Duodenal mucosa (tissue), 2 donors: ENCODE measurements at regions not wholly inside any gene's neighbourhood (a gene's known extent, or its start where the extent isn't known, plus 50 kb on each side); places are given as distances from the start of the nearest gene placed in this dataset.
"Not testable (repeated sequence)": the region's sequence is repeated elsewhere in the genome, so short reads cannot be mapped to it uniquely, and the experiment has no call there.

Experiments
- H3K27ac ChIP-seq: one replicate; pipeline ENCODE4 v1.7.0; 2013; ENCODE audit warnings: low read depth, low read length
- H3K27me3 ChIP-seq, 2 donors: one replicate each; pipeline ENCODE4 v1.7.0; 2013; ENCODE audit warnings: low read length in 2 of 2, control low read depth in 1 of 2; ENCODE audit not compliant: insufficient read depth in 2 of 2, control insufficient read depth in 1 of 2
- H3K36me3 ChIP-seq, 2 donors: one replicate each; pipeline ENCODE4 v1.7.0; 2013; ENCODE audit warnings: low read length in 2 of 2, control low read depth in 1 of 2; ENCODE audit not compliant: insufficient read depth in 2 of 2, control insufficient read depth in 1 of 2
- H3K4me1 ChIP-seq, 2 donors: one replicate each; pipeline ENCODE4 v1.7.0; 2013; ENCODE audit warnings: low read length in 2 of 2, control low read depth in 1 of 2; ENCODE audit not compliant: insufficient read depth in 2 of 2, control insufficient read depth in 1 of 2
- H3K4me3 ChIP-seq, 2 donors: one replicate each; pipeline ENCODE4 v1.7.0; 2013; ENCODE audit warnings: low read length in 2 of 2, low read depth in 1 of 2
- H3K9ac ChIP-seq, 2 donors: one replicate each; pipeline ENCODE4 v1.7.0; 2013; ENCODE audit warnings: low read length in 2 of 2, low read depth in 1 of 2
- H3K9me3 ChIP-seq, 2 donors: one replicate each; pipeline ENCODE4 v1.7.0; 2013; ENCODE audit warnings: low read length in 2 of 2, control low read depth in 1 of 2; ENCODE audit not compliant: control insufficient read depth in 1 of 2

DNA sequence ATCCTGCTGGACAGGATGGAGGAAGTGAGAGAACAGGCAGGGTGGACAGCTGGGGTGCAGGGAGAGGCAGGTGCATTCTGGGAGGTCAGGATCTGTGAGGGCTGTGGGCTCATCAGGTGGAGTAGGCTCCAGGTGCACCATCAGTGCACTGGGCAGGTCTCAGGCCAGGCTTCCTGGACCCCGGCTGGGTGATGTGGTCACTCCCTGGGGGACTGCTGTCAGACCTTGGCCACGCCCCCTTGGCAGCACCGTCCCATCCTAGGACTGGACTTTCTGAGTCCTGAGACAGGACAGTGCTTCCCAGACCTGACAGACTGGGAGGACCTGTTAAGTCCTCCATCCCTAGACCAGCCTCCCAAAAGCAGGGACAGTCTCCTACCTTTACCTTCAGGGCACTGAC is 626.7 kb upstream of the DEFB115 start:
- Histone ChIP-seq H3K36me3 (no peaks in the 10 kb centered on the region), H3K4me3 (no peak overlapping the region), H3K9ac (no peak overlapping the region), H3K27me3 (no peaks in the 10 kb centered on the region), H3K27ac (no peak overlapping the region), H3K9me3 (peaks cover 0 to 3% of the 10 kb centered on the region in 2 donors), H3K4me1 (no peaks in the 10 kb centered on the region)

DNA sequence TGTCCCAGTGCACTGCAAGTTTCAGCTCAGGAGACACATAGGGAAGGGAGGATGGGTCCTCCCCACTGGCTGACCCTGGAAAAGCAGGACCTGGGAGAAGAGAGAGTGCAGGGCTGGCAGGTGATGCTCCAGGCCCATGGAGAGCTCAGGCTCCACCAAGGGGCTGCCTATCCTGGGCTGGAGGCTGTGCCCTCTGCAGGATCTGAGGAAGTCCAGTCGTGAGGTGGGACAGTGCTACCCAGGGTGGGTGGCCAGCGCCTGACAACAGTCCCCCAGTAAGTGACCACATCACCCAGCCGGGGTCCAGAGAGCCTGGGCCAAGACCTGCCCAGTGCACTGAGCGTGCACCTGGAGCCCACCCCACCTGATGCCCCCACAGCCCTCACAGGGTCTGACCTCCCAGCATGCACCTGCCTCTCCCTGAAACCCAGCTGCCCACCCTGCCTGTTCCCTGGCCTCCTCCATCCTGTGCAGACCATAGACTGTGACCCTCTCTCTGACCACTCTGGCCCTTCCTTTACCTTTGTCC is 626.1 kb upstream of the DEFB115 start:
- H3K27me3 ChIP-seq, H3K36me3 ChIP-seq, H3K9ac ChIP-seq, H3K4me1 ChIP-seq, H3K9me3 ChIP-seq, H3K4me3 ChIP-seq, H3K27ac ChIP-seq: not testable (repeated sequence)

DNA sequence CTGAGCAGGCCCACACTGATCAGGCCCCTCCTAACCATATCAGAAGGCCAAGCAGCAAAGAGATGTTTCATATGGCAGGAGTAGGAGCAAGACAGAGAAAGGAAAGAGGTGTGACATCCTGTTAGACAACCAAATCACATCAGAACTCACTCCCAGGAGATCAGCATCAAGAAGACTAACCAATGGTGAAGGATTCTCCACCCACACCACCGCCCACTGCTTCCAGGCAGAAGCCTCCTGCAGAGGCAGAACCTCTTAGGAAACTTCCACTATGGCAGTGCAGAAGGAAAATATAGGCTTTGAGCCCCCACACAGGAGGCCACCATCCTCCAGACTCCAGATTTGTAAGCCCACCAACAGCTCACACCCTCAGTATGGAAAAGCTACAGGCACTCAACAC is 624.7 kb upstream of the DEFB115 start:
- H3K4me1 ChIP-seq, H3K4me3 ChIP-seq: not testable (repeated sequence)

DNA sequence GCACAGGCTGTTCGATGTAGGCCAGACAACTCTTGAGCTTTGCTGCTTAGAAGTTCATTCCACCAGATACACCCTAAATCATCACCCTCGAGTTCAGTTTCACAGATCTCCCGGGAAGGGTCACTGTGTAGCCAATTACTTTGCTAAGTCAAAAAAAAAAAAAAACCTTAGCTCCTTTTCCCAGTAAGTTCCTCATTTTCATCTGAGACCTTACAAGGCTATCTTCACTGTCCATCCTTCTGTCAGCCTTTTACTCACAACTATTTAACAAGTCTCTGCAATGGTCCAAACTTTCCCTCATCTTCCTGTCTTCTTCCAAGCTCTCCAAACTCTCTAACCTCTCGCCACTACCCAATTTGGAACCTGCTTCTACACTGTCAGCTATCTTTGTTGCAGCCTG is 615.9 kb upstream of the DEFB115 start:
- not testable (repeated sequence) for H3K9me3 ChIP-seq, H3K27ac ChIP-seq, H3K36me3 ChIP-seq, H3K27me3 ChIP-seq, H3K9ac ChIP-seq, H3K4me3 ChIP-seq, H3K4me1 ChIP-seq

More for the DNA sequence above, 624.7 kb upstream of the DEFB115 start:
- not testable (repeated sequence) for H3K9me3 ChIP-seq, H3K36me3 ChIP-seq, H3K27ac ChIP-seq, H3K27me3 ChIP-seq, H3K9ac ChIP-seq

DNA sequence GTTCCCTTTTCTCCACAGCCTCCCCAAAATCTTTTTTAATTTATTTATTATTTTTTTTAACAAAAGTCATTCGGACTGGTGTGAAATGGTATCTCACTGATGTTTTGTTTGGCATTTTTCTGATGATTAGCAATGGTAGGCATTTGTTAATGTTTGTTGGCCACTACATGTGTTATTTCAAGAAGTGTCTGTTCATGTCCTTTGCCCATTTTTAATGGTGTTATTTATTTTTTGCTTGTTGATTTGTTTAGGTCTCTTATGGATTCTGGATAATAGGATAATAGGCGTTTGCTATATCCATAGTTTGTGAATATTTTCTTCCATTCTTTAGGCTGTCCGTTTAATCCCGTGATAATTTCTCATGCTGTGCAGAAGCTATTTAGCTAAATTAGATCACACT is 596.5 kb upstream of the DEFB115 start:
- H3K36me3 ChIP-seq, result not testable (repeated sequence)

DNA sequence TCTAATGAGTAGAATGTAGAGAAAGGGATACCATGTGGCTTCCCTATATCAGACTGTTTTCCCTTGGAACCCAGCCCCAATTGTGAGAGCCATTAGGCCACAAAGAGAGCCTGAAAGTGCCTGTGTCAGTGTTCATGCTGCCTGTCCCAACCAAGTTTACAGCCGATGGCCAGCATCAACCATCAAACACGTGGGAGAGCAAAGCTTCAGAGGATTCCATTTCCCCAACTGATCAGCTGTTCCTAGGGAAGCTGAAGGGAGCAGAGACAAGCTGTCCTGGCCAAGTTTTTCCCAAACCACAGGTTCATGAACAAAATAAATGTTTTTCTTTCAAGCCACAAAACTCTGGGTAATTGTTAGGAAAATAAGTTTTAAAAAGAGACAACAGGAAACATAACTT is 589.0 kb upstream of the DEFB115 start:
- H3K9me3 ChIP-seq, H3K4me1 ChIP-seq, H3K4me3 ChIP-seq, H3K27me3 ChIP-seq, H3K36me3 ChIP-seq, H3K9ac ChIP-seq, H3K27ac ChIP-seq: not testable (repeated sequence)

More for the DNA sequence above, 596.5 kb upstream of the DEFB115 start:
- H3K27me3 ChIP-seq, H3K4me1 ChIP-seq, H3K9ac ChIP-seq, H3K27ac ChIP-seq, H3K4me3 ChIP-seq, H3K9me3 ChIP-seq: not testable (repeated sequence)

DNA sequence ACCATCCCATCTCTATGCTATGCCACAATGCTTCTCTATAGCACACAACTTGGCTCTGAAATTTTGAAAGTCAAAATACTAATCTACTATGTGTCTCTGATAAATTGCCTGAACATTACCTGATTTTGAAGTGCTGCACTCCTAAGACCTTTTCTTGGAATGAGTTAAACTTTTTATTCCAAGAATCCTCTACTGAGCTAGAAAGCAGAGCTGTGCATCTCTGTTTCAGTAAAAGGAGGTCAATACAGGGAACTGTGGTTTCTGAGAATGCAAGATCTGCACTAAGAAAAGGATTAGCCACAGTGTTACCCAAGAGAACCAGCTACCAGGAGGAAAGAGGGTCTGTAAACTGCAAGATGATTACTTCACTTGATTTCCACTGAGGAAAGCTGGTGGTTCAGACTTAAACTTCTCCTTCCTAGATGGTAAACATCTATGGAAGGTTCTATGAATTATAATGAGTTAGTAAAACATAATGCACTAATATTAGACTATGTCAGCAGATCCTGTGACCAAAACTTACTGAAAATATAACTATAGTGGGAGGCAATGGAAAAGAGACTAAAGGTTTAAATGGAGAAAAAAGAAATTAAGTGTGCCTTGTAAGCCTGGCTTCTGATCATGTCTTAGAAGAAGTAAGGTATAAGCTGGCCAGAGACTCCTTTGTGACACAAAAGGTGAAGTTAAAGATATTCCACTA is 588.0 kb upstream of the DEFB115 start:
- not testable (repeated sequence) for H3K27me3 ChIP-seq, H3K9ac ChIP-seq, H3K9me3 ChIP-seq, H3K4me1 ChIP-seq, H3K36me3 ChIP-seq, H3K27ac ChIP-seq, H3K4me3 ChIP-seq

DNA sequence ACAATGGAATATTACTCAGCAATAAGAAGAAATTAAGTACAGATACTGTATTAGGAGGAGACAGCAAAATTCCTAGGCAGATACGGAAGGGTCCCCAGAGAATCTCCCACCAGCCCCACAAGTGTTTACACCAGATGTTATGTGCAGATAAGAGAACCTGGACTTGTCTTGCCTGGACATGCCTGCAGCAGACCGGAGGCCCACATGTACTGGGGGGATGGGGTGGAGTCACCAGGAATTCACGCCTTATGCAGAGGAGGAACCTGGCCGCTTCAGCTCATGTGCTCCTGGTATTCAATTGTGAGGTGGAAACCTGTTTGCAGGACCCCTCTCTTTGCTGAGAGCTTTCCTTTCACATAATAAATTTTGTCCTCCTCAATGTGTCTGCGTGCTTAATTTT is 586.3 kb upstream of the DEFB115 start:
- H3K9ac ChIP-seq, H3K4me3 ChIP-seq, H3K36me3 ChIP-seq, H3K9me3 ChIP-seq, H3K4me1 ChIP-seq, H3K27ac ChIP-seq, H3K27me3 ChIP-seq: not testable (repeated sequence)

DNA sequence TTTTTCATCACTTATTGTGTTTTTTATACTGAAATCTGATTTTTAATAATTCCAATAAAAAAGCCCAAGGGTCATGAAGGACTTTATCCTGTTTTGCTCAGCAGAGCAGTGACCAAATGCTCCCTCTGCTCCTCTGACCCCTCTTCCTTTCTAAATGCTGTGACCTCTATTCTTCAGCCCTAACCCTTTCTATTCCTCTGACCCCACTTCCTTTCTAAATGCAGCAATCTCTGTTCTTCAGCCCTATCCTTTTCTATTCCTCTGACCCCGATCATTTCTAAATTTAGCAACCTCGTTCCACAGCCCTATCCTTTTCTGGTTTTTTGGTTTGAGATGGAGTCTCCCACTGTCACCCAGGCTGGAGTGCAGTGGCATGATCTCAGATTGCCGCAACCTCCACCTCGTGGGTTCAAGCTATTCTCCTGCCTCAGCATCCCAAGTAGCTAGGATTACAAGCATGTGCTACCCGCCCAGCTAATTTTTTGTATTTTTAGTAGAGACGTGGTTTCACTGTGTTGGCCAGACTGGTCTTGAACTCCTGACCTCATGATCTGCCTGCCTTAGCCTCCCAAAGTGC is 581.4 kb upstream of the DEFB115 start:
- not testable (repeated sequence) for H3K4me1 ChIP-seq, H3K27me3 ChIP-seq, H3K4me3 ChIP-seq, H3K36me3 ChIP-seq, H3K27ac ChIP-seq, H3K9ac ChIP-seq, H3K9me3 ChIP-seq

DNA sequence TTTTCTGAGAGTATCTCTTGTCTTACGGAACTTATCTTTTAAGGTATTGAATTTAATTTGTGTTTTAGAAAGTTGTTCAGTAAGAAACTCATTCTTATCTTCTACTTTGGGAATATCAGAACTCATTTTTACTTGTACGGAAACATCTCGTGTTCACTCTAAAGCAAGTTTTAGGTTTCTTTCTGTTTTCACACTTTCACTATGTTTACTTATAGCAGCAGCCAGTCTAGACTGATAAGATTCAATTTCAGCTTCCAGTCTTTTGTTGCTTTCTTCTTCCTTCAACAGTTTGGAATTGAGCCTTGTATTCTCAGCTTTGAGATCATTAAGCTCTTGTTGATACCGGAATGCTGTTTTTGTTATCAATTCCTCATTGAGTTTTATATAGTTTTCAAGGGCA is 575.2 kb upstream of the DEFB115 start:
- not testable (repeated sequence) for H3K4me3 ChIP-seq, H3K9ac ChIP-seq, H3K4me1 ChIP-seq, H3K27me3 ChIP-seq, H3K9me3 ChIP-seq, H3K36me3 ChIP-seq, H3K27ac ChIP-seq
